ENCODE measurements at regions not wholly inside any gene's neighbourhood (a gene's known extent, or its start where the extent isn't known, plus 50 kb on each side); places are given as distances from the start of the nearest gene placed in this dataset.

GRCh38 chr20:48275286-48276020 is 490.2 kb upstream of the SULF2 start:
- no peak overlapping the region for H3K27ac ChIP-seq (ENCODE audit: low read depth, low read length)
- H3K4me3 ChIP-seq (ENCODE audit: low read length) = no peak overlapping the region
- no peak overlapping the region for H3K4me2 ChIP-seq (ENCODE audit: low read length)
- no peaks in the 10 kb centered on the region for H3K79me2 ChIP-seq (ENCODE audit: control insufficient read depth, low read length)
- no peaks in the 10 kb centered on the region for H3F3A ChIP-seq (ENCODE audit: control insufficient read depth, insufficient read depth)
- H3K36me3 ChIP-seq (ENCODE audit: control insufficient read depth, low read length) = no peaks in the 10 kb centered on the region
- no peaks in the 10 kb centered on the region for H3K9me2 ChIP-seq (replicated peaks; ENCODE audit: control insufficient read depth, low read length)
- H3K4me1 ChIP-seq (ENCODE audit: control insufficient read depth, low read length) = no peaks in the 10 kb centered on the region
- TF ChIP-seq, protein P1, sequence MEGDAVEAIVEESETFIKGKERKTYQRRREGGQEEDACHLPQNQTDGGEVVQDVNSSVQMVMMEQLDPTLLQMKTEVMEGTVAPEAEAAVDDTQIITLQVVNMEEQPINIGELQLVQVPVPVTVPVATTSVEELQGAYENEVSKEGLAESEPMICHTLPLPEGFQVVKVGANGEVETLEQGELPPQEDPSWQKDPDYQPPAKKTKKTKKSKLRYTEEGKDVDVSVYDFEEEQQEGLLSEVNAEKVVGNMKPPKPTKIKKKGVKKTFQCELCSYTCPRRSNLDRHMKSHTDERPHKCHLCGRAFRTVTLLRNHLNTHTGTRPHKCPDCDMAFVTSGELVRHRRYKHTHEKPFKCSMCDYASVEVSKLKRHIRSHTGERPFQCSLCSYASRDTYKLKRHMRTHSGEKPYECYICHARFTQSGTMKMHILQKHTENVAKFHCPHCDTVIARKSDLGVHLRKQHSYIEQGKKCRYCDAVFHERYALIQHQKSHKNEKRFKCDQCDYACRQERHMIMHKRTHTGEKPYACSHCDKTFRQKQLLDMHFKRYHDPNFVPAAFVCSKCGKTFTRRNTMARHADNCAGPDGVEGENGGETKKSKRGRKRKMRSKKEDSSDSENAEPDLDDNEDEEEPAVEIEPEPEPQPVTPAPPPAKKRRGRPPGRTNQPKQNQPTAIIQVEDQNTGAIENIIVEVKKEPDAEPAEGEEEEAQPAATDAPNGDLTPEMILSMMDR (IDR thresholded peaks at IDR 0.05; ENCODE audit: low read depth, low read length, poor library complexity, severe bottlenecking) = no peak
- TF ChIP-seq EZH2phosphoT487 (IDR thresholded peaks at IDR 0.05; ENCODE audit: borderline replicate concordance, low read length) = no peak
- H4K20me1 ChIP-seq (ENCODE audit: control insufficient read depth, insufficient read depth, low read depth, low read length) = no peaks in the 10 kb centered on the region
- H3K9me3 ChIP-seq (ENCODE audit: control insufficient read depth, insufficient read depth, low read length) = no peaks in the 10 kb centered on the region
- no peaks in the 10 kb centered on the region for H3K27me3 ChIP-seq (ENCODE audit: control insufficient read depth, low read length)

- no peaks in the 10 kb centered on the region for H3K9me2 ChIP-seq (replicated peaks; ENCODE audit: control insufficient read depth, low read length)
- no peaks in the 10 kb centered on the region for H4K20me1 ChIP-seq (ENCODE audit: control insufficient read depth, insufficient read depth, low read depth, low read length)
- no peak for TF ChIP-seq EZH2phosphoT487 (IDR thresholded peaks at IDR 0.05; ENCODE audit: borderline replicate concordance, low read length)
- TF ChIP-seq, protein P1 (IDR thresholded peaks at IDR 0.05; ENCODE audit: low read depth, low read length, poor library complexity, severe bottlenecking) = no peak
Observed at GRCh38 chr20:48273843-48274242, 488.6 kb upstream of the SULF2 start.

DNA sequence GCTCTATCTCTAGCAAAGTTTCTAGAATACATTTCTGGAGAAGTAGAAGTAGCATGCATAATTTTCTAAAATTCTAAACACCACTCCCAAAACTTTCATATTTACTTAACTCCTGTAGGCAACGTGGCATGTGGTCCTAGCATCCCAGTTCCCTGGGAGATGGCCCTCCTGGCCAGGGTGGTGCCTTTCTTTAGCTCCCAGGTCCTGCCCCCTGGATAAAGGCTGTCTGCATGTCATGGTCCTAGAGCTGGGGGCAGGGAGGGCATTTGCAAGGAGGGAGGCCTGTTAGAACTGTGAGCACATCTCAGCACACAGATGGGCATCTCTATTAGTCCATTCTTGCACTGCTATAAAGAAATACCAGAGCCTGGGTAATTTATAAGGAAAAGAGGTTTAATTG is 485.6 kb upstream of the SULF2 start:
- no peaks in the 10 kb centered on the region for H3K4me1 ChIP-seq (ENCODE audit: control insufficient read depth, low read length)

More at GRCh38 chr20:48273843-48274242, 488.6 kb upstream of the SULF2 start:
- Histone ChIP-seq H3K9me3 (ENCODE audit: control insufficient read depth, insufficient read depth, low read length) (no peaks in the 10 kb centered on the region), H3K27ac (ENCODE audit: low read depth, low read length) (no peak overlapping the region), H3K79me2 (ENCODE audit: control insufficient read depth, low read length) (no peaks in the 10 kb centered on the region), H3K27me3 (ENCODE audit: control insufficient read depth, low read length) (no peaks in the 10 kb centered on the region), H3F3A (ENCODE audit: control insufficient read depth, insufficient read depth) (no peaks in the 10 kb centered on the region), H3K4me3 (ENCODE audit: low read length) (no peak overlapping the region), H3K4me2 (ENCODE audit: low read length) (no peak overlapping the region), H3K4me1 (ENCODE audit: control insufficient read depth, low read length) (no peaks in the 10 kb centered on the region), H3K36me3 (ENCODE audit: control insufficient read depth, low read length) (no peaks in the 10 kb centered on the region)

More for the DNA sequence above, 485.6 kb upstream of the SULF2 start:
- Histone ChIP-seq H3F3A (ENCODE audit: control insufficient read depth, insufficient read depth) (no peaks in the 10 kb centered on the region), H3K36me3 (ENCODE audit: control insufficient read depth, low read length) (no peaks in the 10 kb centered on the region), H3K27me3 (ENCODE audit: control insufficient read depth, low read length) (no peaks in the 10 kb centered on the region), H3K79me2 (ENCODE audit: control insufficient read depth, low read length) (no peaks in the 10 kb centered on the region), H3K4me2 (ENCODE audit: low read length) (no peak overlapping the region), H3K9me3 (ENCODE audit: control insufficient read depth, insufficient read depth, low read length) (no peaks in the 10 kb centered on the region), H3K4me3 (ENCODE audit: low read length) (no peak overlapping the region), H3K27ac (ENCODE audit: low read depth, low read length) (no peak overlapping the region), H4K20me1 (ENCODE audit: control insufficient read depth, insufficient read depth, low read depth, low read length) (no peaks in the 10 kb centered on the region), H3K9me2 (replicated peaks; ENCODE audit: control insufficient read depth, low read length) (no peaks in the 10 kb centered on the region)
- no peak for TF ChIP-seq EZH2phosphoT487 (IDR thresholded peaks at IDR 0.05; ENCODE audit: borderline replicate concordance, low read length)
- TF ChIP-seq, protein P1 (IDR thresholded peaks at IDR 0.05; ENCODE audit: low read depth, low read length, poor library complexity, severe bottlenecking) = no peak
